ENCODE measurements at regions not wholly inside any gene's neighbourhood (a gene's known extent, or its start where the extent isn't known, plus 50 kb on each side); places are given as distances from the start of the nearest gene placed in this dataset.

DNA sequence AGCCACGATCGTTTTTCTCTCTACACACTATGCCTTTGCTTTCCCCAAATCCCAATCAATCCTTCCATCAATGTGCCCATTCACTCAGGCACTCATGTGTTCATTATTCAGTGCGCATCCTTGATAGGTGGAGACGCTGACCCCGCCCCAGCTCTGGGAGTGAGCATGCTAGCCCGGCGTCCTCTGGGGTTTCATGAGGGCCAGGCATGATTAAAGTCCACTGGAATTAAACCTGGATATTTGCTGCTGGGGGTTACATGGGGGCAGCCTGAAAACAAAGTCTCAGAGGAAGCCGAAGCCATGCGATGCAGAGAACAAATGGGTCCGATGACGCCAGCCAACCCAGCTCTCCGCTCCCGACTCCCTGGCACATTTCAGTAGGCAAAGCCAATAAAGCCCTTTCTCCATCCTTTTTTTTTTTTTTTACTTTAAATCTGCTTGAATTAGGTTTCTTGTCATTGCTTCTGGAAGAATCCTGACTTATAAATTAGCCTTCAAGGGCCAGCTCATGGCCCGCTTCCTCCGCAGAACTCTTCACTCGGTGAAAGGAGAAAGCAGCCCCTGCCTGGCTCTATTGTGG is 316.4 kb upstream of the ID2 start:
- H3K23me2 ChIP-seq (ENCODE audit: insufficient read length, low read depth, low read length, poor library complexity, severe bottlenecking): no peaks in the 10 kb centered on the region
- no peak overlapping the region for H3K18ac ChIP-seq (ENCODE audit: insufficient read length, low read depth, low read length)
- H2AFZ ChIP-seq (ENCODE audit: low read length): no peak overlapping the region
- no CpG with 5 or more reads among the region's 16 CpGs for WGBS (ENCODE audit: extremely low coverage, insufficient read length, low lambda C conversion rate)
- TF ChIP-seq, protein P1, sequence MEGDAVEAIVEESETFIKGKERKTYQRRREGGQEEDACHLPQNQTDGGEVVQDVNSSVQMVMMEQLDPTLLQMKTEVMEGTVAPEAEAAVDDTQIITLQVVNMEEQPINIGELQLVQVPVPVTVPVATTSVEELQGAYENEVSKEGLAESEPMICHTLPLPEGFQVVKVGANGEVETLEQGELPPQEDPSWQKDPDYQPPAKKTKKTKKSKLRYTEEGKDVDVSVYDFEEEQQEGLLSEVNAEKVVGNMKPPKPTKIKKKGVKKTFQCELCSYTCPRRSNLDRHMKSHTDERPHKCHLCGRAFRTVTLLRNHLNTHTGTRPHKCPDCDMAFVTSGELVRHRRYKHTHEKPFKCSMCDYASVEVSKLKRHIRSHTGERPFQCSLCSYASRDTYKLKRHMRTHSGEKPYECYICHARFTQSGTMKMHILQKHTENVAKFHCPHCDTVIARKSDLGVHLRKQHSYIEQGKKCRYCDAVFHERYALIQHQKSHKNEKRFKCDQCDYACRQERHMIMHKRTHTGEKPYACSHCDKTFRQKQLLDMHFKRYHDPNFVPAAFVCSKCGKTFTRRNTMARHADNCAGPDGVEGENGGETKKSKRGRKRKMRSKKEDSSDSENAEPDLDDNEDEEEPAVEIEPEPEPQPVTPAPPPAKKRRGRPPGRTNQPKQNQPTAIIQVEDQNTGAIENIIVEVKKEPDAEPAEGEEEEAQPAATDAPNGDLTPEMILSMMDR (conservative IDR thresholded peaks at IDR 0.05): no peak
- no peaks in the 10 kb centered on the region for H3K27me3 ChIP-seq (ENCODE audit: insufficient read depth, low read length)
- H2BK5ac ChIP-seq (ENCODE audit: insufficient read length, low read length): no peak overlapping the region
- H2BK20ac ChIP-seq (ENCODE audit: low read depth, low read length, poor library complexity, severe bottlenecking): no peak overlapping the region
- H4K20me1 ChIP-seq (ENCODE audit: control insufficient read depth, insufficient read depth, insufficient read length): no peaks in the 10 kb centered on the region
- no peak overlapping the region for H3K56ac ChIP-seq (ENCODE audit: insufficient read length, low read depth, low read length)
- H3K23ac ChIP-seq (ENCODE audit: insufficient read length, low read depth, low read length): no peak overlapping the region
- no peak for DNase-seq
- H2AK5ac ChIP-seq (ENCODE audit: insufficient read length, low read length): no peak overlapping the region
- H4K91ac ChIP-seq (ENCODE audit: insufficient read length, low read depth, low read length): no peak overlapping the region
- H3T11ph ChIP-seq (ENCODE audit: low read length): no peak overlapping the region
- H3K4ac ChIP-seq (ENCODE audit: low read depth, low read length): no peak overlapping the region
- Mint-ChIP-seq H3K4me3 (no peak overlapping the region), H3K36me3 (ENCODE audit: insufficient read depth in 1 of 3, low read depth in 3 of 3) (no peaks in the 10 kb centered on the region), H3K27ac (no peak overlapping the region), H3K9me3 (no peaks in the 10 kb centered on the region; a peak in 1 of 5 replicates), H3K4me1 (peaks cover 6% of the 10 kb centered on the region in 2 experiments; a peak in 2 of 4 replicates), H3K27me3 (ENCODE audit: low read depth) (no peaks in the 10 kb centered on the region; the same call in none of the 2 replicates)
- no peak overlapping the region for H4K8ac ChIP-seq (replicated peaks; ENCODE audit: insufficient read length, low read depth, low read length)
- no peak overlapping the region for H3K27ac ChIP-seq (ENCODE audit: insufficient read length, low read depth, low read length)
- H2BK12ac ChIP-seq (ENCODE audit: insufficient read length, low read depth, low read length): no peak overlapping the region
- no peak overlapping the region for H3K4me2 ChIP-seq (ENCODE audit: insufficient read depth, insufficient read length, low read length)
- no peaks in the 10 kb centered on the region for H3K9me3 ChIP-seq (ENCODE audit: control insufficient read depth, low read depth, low read length)
- no peak overlapping the region for H4K5ac ChIP-seq (ENCODE audit: insufficient read length, low read depth, low read length)
- H3K79me2 ChIP-seq (ENCODE audit: insufficient read depth, low read length): no peaks in the 10 kb centered on the region
- H2BK120ac ChIP-seq (ENCODE audit: low read depth, low read length, poor library complexity, severe bottlenecking): no peak overlapping the region
- H3K14ac ChIP-seq (ENCODE audit: insufficient read depth, low read length): no peak overlapping the region
- H2BK15ac ChIP-seq (ENCODE audit: low read depth, low read length): no peak overlapping the region
- no peaks in the 10 kb centered on the region for H3K79me1 ChIP-seq (ENCODE audit: insufficient read depth, low read depth, low read length, poor library complexity, severe bottlenecking)
- H3K4me1 ChIP-seq (ENCODE audit: insufficient read depth, low read length): no peaks in the 10 kb centered on the region
- no peak overlapping the region for H3K9ac ChIP-seq (ENCODE audit: extremely low read depth, insufficient read length, low read length)

Measured in H9 (cell line).